Central memory CD8-positive, alpha-beta T cell (primary cell): ENCODE measurements at regions not wholly inside any gene's neighbourhood (a gene's known extent, or its start where the extent isn't known, plus 50 kb on each side); places are given as distances from the start of the nearest gene placed in this dataset.

ENCODE experiments used
- ATAC-seq: fragments of 150-1000 bp; cut with Tn5 transposase; replicated peaks from 2 replicates; pipeline ENCODE4 v1.10.0; 2022; ENCODE audit warnings: mild to moderate bottlenecking, moderate FRiP score, moderate number of reproducible peaks; ENCODE audit not compliant: poor library complexity, severe bottlenecking; ENCODE audit errors: extremely low read depth
- DNase-seq, 2 donors: peaks; one replicate each; pipeline ENCODE4 v3.0.0; 2021; ENCODE audit warnings: low spot score in 2 of 2
- H3K27ac Mint-ChIP-seq: one replicate; pipeline ENCODE4 v1.8.0; 2022; ENCODE audit warnings: low read depth, mild to moderate bottlenecking, moderate library complexity, mixed read lengths
- H3K27me3 Mint-ChIP-seq: one replicate; pipeline ENCODE4 v1.8.0; 2022; ENCODE audit warnings: mixed read lengths
- H3K36me3 Mint-ChIP-seq: one replicate; pipeline ENCODE4 v1.8.0; 2022; ENCODE audit warnings: mild to moderate bottlenecking, moderate library complexity, mixed read lengths; ENCODE audit not compliant: insufficient read depth
- H3K4me1 Mint-ChIP-seq: one replicate; pipeline ENCODE4 v1.8.0; 2022; ENCODE audit warnings: mixed read lengths
- H3K4me3 Mint-ChIP-seq: one replicate; pipeline ENCODE4 v1.8.0; 2022; ENCODE audit warnings: mild to moderate bottlenecking, moderate library complexity, mixed read lengths
- H3K9me3 Mint-ChIP-seq: one replicate; pipeline ENCODE4 v1.8.0; 2022; ENCODE audit warnings: mixed read lengths

DNA sequence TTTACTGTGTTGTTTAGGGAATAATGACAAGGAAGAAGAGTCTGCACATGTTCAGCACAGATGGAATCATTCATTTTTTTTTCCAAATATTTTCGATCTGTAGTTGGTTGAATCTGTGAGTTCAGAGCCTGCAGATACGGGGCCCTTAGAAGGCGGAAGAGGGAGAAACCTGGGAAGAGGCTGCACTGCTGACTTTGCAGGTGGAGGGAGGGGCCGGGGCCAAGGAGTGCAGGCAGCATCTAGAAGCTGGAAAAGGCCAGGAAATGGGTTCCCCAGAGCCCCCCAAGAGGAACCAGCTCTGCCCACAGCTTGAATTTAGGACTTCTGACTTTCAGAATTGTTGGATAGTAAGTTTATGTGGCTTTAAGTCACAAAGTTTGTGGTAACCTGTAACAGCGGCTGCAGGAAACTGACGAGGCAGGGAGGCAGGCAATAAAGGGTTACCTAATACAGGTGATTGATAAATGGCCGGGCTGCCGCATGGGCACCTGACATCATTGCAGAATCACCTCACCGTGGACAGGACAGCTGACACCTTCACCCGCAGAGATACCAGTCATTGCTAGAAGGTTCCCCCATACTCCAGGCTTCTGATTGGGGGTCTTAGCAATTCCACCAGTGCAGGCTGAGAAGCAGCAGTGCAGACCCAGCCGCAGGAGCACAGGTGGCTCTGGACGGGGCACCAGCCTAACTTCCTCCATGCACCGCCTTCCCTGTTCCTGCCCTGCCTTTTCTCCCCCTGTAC, 181.3 kb downstream of the IRF8 start:
- Mint-ChIP-seq H3K36me3 (no peaks in the 10 kb centered on the region), H3K4me3 (no peak overlapping the region), H3K4me1 (no peaks in the 10 kb centered on the region), H3K27ac (no peak overlapping the region), H3K9me3 (no peaks in the 10 kb centered on the region), H3K27me3 (peaks cover 45% of the 10 kb centered on the region)
- ATAC-seq (no peak), DNase-seq (no peak)

DNA sequence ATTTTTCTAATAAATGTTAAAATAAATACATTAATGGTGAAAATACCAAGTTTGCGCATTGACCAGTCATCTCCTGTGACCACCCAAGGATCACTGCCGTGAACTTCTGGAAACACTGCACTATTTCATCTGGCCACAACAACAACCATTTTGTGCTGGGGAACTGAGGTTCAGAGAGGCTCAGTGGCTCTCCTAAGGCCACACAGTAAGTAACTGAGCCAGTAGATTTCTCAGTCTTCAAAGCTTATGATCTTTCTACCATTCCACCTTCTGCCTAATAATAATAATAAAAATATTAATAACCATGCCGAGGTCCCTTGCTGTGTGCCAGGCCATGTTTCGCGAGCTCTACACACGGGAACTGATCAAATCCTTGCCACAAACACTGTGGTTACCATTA, 182.0 kb downstream of the IRF8 start:
- no peak for ATAC-seq
- Mint-ChIP-seq H3K27me3 (peaks cover 45% of the 10 kb centered on the region), H3K27ac (no peak overlapping the region), H3K36me3 (no peaks in the 10 kb centered on the region), H3K4me1 (no peaks in the 10 kb centered on the region), H3K4me3 (no peak overlapping the region), H3K9me3 (no peaks in the 10 kb centered on the region)
- no peak for DNase-seq

DNA sequence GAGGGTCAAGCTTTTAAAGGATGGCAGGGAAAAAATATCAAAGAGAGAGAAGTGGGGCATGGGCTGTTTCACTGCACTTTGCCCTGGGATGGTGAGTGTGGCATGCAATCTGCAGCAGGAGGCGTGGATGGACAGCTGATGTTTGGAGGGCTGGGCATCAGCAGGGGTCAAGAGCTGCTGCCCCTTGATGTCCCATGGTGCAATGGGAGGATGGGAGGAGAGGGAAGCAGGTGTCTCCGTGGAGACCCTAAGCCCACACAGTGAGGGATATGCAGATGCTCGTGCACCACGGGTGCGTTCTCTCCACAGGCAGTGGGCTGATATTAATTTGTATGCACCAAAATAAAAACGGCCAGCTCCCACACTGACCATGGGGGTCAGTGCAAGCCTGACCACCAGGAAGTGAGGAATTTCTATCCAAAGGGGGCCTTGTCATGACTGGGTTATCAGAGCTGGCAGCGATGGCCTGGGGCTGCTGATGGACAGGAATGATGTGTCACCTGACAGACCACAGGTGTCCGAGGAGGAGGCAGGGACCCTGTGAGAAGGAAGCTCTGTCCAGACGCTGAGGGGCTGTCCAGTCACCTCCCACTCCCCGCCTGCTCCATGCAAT, 183.6 kb downstream of the IRF8 start:
- no peak for ATAC-seq
- Mint-ChIP-seq H3K4me3 (no peak overlapping the region), H3K9me3 (no peaks in the 10 kb centered on the region), H3K27ac (no peak overlapping the region), H3K27me3 (peaks cover 40% of the 10 kb centered on the region), H3K4me1 (no peaks in the 10 kb centered on the region), H3K36me3 (no peaks in the 10 kb centered on the region)
- no peak for DNase-seq

DNA sequence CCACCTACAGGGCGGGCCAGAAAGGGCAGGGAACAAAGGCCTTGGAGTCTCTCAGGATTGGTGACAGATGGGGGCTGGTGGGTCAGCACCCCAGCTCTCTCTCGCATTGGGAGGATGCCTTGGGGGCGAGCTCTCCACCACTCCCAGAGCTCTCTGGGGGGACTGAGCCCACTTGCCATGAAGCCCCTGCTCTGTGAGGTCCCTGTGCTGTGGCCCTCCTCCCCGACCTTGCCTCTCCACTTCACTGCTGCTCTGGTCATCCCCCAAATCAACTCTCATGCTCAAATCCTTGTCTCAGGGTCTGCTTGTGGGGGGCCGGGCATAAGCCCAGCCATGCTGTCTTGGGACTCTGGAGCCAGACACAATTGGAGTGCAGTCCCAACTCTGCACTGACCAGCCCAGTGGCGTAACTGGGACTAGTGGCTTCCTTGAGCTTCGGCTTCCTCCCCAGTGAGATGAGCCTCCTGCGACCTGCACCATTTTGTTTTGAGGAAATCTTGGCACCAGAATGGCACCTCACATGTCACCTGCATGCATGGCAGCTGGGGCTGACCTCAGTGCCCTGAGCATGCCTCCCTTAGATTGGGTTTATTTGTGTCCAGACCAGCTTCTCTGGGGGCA, 184.5 kb downstream of the IRF8 start:
- ATAC-seq: no peak
- Mint-ChIP-seq H3K27me3 (peaks cover 34% of the 10 kb centered on the region), H3K27ac (no peak overlapping the region)

DNA sequence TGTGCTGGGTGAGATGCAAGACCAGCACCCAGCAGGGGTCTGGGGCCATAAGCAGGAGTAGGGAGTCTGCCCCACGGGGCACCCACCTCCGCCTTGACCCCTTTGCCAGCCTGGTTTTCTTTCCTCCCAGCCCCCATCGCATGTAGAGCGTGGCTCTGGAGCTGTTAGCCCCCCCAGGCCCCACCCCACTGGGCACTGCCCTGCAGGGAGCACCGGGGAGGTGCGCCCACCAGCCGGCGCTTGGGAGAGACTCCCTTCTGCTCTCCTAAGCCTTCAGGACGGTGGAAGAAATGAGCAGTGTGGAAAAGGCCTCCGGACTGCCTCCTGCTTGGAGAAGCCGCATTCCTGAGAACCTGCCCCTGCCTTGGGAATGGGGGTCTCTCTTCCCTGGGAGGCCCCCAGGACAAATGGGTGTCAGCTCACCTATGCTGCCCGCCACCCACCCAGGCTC, 186.2 kb downstream of the IRF8 start:
- no peaks in the 10 kb centered on the region for H3K36me3 Mint-ChIP-seq
- no peak overlapping the region for H3K4me3 Mint-ChIP-seq

More for the DNA sequence above, 184.5 kb downstream of the IRF8 start:
- Mint-ChIP-seq H3K9me3 (no peaks in the 10 kb centered on the region), H3K4me1 (no peaks in the 10 kb centered on the region), H3K4me3 (no peak overlapping the region), H3K36me3 (no peaks in the 10 kb centered on the region)
- no peak for DNase-seq

DNA sequence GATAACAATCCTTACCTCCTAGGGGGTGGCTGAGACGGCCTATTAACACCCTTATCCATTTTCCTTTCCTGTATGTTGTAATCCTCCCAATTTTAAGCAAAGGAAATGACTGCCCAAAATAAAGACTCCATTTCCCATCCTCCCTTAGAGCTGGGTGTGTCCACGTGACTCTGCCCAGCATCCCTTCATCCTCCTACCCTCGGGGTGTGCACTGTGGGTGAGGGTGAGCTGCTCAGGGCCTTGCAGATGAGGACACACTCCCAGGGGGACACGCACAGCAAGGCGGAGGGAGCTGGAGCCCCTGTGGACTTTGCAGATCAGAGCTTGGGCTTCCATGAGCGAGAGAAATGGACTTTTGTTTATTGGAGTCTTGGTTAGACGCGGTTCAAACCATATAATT, 186.8 kb downstream of the IRF8 start:
- no peak overlapping the region for H3K27ac Mint-ChIP-seq
- H3K4me1 Mint-ChIP-seq: no peaks in the 10 kb centered on the region
- H3K36me3 Mint-ChIP-seq: no peaks in the 10 kb centered on the region
- ATAC-seq (no peak), DNase-seq (no peak)
- no peak overlapping the region for H3K4me3 Mint-ChIP-seq
- no peaks in the 10 kb centered on the region for H3K9me3 Mint-ChIP-seq
- H3K27me3 Mint-ChIP-seq: peaks cover 20% of the 10 kb centered on the region

More for the DNA sequence above, 186.2 kb downstream of the IRF8 start:
- ATAC-seq (no peak), DNase-seq (no peak)
- Mint-ChIP-seq H3K4me1 (no peaks in the 10 kb centered on the region), H3K9me3 (no peaks in the 10 kb centered on the region), H3K27ac (no peak overlapping the region), H3K27me3 (peaks cover 24% of the 10 kb centered on the region)

DNA sequence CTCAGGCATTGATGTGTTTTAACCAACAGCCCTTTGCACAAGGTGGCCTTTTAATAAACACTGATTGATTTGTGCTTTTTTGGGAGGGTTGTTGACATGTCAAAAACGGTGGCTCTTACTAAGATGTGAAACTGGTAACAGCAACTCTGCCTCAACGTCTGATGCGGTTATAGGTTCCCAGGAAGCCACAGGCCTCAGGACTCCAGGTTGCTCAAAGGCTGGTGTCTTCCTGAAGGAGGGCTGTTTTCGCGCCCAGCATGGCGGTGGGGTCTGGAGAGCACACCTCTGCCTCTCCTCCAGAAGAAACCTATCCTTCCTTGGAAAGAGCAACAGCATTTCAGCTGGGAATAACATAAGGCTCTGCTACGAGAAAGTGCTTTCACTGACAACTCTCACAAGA, 187.5 kb downstream of the IRF8 start:
- no peak overlapping the region for H3K4me3 Mint-ChIP-seq
- peaks cover 20% of the 10 kb centered on the region for H3K27me3 Mint-ChIP-seq
- H3K4me1 Mint-ChIP-seq: no peaks in the 10 kb centered on the region
- H3K36me3 Mint-ChIP-seq: no peaks in the 10 kb centered on the region
- no peak for ATAC-seq
- H3K27ac Mint-ChIP-seq: no peak overlapping the region
- no peaks in the 10 kb centered on the region for H3K9me3 Mint-ChIP-seq
- no peak for DNase-seq

DNA sequence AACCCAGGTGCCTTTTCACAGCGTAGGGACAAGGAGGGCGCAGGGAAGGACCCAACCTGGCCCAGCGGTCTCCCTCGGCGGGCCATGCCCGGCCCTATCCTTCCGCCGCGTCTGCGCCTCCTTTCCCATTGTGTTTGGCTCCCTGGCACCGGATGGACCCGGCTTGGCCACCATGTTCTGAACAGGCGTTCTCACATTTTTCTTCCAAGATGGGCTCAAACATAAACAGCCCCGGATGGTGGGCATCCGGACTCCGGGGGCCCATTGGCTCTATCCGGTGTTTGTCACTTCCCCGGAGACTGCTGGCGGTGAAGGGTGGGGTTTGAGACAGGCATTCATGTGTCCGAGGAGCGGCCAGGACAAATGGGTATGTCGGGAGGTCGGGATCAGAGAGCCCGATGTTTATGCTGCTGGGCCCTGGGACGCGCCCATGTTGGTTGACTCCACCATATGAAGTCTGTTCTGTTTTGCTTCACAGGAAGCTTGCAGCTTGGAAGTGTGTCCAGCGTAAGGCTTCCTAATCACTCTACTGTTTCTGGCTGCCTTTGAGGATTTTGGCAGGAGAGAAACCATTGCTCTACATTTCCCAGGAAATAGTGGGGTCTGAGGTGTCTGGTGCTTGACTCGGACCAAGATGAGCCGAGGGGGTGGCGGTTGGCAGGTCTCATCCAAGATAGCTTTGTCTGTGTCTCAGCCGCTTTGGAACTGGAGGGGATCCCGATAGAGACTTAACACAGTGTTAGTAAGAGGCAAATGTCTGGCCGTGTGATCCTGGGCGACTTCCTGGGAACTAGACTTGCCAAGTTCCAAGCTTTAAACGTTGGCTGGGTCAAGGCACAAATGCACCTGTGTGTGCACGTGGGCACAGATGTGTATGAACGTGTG, 188.3 kb downstream of the IRF8 start:
- ATAC-seq: no peak
- Mint-ChIP-seq H3K4me3 (no peak overlapping the region), H3K27me3 (peaks cover 15% of the 10 kb centered on the region), H3K9me3 (no peaks in the 10 kb centered on the region), H3K4me1 (no peaks in the 10 kb centered on the region), H3K36me3 (no peaks in the 10 kb centered on the region), H3K27ac (no peak overlapping the region)
- no peak for DNase-seq

DNA sequence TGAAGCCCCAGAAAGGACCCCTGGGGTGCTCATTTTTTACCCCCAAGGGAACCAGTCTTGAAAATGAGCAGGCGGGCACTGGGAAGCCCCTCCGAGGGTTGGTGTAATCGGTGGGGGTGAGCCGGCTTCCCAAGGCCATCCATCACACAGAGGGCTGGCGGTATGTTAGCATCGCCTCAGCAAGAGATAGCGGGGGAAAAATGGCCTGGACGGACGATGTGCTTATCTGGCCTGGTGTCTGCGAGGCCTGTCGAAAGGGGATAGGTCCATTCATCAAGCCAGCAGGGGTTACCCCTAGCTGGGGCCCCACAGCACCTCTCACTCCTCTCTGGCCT, 188.9 kb downstream of the IRF8 start:
- H3K9me3 Mint-ChIP-seq: no peaks in the 10 kb centered on the region
- peaks cover 9% of the 10 kb centered on the region for H3K27me3 Mint-ChIP-seq
- ATAC-seq: no peak
- H3K36me3 Mint-ChIP-seq: no peaks in the 10 kb centered on the region
- H3K27ac Mint-ChIP-seq: no peak overlapping the region
- H3K4me3 Mint-ChIP-seq: no peak overlapping the region
- H3K4me1 Mint-ChIP-seq: no peaks in the 10 kb centered on the region
- no peak for DNase-seq

DNA sequence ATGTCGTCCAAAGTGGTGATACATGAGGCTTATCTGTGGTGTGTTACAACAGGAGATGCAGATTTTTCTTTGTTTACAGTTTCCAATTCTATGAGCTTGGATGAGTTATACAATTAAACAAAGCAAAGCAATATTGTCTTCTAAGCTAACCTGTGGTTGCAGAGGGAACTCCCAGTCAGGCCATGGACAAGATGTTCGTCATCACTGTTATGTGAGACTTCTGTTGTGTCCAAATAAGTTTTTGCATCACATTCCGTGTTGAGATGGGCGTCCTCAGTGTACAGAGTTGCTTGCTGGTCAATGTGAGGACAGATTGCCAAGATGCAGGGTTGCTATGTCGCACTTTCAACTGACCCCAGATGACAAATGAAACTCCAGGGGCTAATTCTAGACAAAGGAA, 189.3 kb downstream of the IRF8 start:
- DNase-seq (no peak), ATAC-seq (no peak)
- H3K27me3 Mint-ChIP-seq: peaks cover 7% of the 10 kb centered on the region
- H3K36me3 Mint-ChIP-seq: no peaks in the 10 kb centered on the region
- no peaks in the 10 kb centered on the region for H3K9me3 Mint-ChIP-seq
- H3K27ac Mint-ChIP-seq: no peak overlapping the region
- H3K4me1 Mint-ChIP-seq: no peaks in the 10 kb centered on the region
- no peak overlapping the region for H3K4me3 Mint-ChIP-seq

DNA sequence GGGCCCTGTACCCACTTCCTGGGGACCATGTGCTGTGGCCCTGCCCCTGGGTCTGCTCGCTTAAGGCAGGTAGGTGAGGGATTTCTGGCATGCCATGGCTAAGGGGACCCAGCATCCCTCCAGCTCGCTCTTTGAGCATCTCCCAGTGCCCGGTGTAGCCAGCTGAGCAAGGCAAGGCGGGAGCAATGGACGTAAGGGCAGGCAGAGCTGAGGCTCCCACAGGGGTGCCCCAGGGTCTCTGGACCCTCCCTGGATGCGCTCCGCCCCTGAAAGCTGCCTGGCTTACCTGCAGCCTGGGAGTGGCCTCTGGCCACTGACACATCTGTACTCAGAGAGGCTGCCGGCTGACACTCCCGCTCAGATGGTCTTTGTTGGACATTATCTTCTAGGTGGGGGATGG, 189.9 kb downstream of the IRF8 start:
- Mint-ChIP-seq H3K27me3 (peaks cover 1% of the 10 kb centered on the region), H3K9me3 (no peaks in the 10 kb centered on the region), H3K36me3 (no peaks in the 10 kb centered on the region), H3K4me3 (no peak overlapping the region), H3K4me1 (no peaks in the 10 kb centered on the region), H3K27ac (no peak overlapping the region)
- ATAC-seq: no peak
- DNase-seq: no peak

DNA sequence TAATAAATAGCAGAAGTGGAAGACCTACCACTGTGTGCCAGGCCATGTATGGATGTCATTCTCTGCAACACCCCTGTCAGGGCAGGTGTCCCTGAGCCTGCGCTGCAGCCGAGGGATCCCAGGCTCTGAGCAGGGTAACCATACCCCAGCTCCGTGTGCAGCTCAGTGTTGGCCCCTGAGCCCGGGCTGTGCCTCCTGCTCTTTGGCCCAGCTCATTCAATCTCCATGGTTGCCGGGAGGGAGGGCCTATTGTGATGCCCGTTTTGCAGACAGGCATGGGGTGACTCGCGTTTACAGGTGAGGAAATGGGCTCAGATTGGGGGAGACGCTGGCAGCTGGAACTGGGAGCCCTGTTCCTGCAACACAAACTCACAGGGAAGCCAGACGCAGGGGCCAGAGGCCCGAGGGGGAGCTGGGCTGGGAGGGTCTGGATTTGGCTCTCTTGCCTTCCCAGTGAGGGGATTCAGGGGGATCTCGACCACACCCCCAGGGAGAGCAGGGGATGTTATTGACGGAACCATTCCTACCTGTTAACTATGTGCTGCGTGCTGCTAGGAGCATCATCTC, 190.5 kb downstream of the IRF8 start:
- DNase-seq (no peak), ATAC-seq (no peak)
- H3K27me3 Mint-ChIP-seq: no peaks in the 10 kb centered on the region
- H3K4me1 Mint-ChIP-seq: no peaks in the 10 kb centered on the region
- H3K36me3 Mint-ChIP-seq: no peaks in the 10 kb centered on the region
- no peaks in the 10 kb centered on the region for H3K9me3 Mint-ChIP-seq
- H3K4me3 Mint-ChIP-seq: no peak overlapping the region
- H3K27ac Mint-ChIP-seq: no peak overlapping the region
